PC-3 (cell line): ENCODE measurements at regions not wholly inside any gene's neighbourhood (a gene's known extent, or its start where the extent isn't known, plus 50 kb on each side); places are given as distances from the start of the nearest gene placed in this dataset.

Source experiments
- EZH2phosphoT487 ChIP-seq: fragments of 300-600 bp; sonication (generic); IDR thresholded peaks from 2 replicates; pipeline ENCODE4 v1.6.1; 2018; ENCODE audit warnings: mild to moderate bottlenecking, antibody characterized with exemption, low read length, borderline replicate concordance
- TF ChIP-seq, protein P1 (sequence below): fragments of 300-600 bp; sonication (generic); conservative IDR thresholded peaks from 2 replicates; pipeline ENCODE4 v1.5.1; 2017; ENCODE audit warnings: antibody characterized with exemption, low read depth, mild to moderate bottlenecking, low read length

DNA sequence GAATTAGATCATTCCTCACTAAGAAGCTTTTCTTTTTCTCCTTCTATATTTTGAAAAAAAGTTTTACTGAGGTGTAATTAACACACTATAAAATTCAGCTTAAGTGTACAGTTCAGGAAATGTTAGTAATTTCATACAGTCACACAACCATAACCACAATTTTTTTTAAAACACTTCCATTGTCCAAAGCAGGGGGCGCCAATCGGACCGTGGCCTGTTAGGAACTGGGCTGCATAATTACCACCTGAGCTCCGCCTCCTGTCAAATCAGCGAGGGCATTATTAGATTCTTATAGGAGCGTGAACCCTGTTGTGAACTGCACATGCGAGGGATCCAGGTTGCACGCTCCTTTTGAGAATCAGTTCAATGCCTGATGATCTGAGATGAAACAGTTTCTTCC, 427.1 kb downstream of the TFEC start:
- TF ChIP-seq, protein P1, sequence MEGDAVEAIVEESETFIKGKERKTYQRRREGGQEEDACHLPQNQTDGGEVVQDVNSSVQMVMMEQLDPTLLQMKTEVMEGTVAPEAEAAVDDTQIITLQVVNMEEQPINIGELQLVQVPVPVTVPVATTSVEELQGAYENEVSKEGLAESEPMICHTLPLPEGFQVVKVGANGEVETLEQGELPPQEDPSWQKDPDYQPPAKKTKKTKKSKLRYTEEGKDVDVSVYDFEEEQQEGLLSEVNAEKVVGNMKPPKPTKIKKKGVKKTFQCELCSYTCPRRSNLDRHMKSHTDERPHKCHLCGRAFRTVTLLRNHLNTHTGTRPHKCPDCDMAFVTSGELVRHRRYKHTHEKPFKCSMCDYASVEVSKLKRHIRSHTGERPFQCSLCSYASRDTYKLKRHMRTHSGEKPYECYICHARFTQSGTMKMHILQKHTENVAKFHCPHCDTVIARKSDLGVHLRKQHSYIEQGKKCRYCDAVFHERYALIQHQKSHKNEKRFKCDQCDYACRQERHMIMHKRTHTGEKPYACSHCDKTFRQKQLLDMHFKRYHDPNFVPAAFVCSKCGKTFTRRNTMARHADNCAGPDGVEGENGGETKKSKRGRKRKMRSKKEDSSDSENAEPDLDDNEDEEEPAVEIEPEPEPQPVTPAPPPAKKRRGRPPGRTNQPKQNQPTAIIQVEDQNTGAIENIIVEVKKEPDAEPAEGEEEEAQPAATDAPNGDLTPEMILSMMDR = no peak; the same call in 1 of the 2 replicates
- no peak for TF ChIP-seq EZH2phosphoT487
